Thoracic aorta (tissue), 2 donors: ENCODE measurements at regions not wholly inside any gene's neighbourhood (a gene's known extent, or its start where the extent isn't known, plus 50 kb on each side); places are given as distances from the start of the nearest gene placed in this dataset.

Experiments
- ATAC-seq: fragments of 150-250 bp; one replicate; pipeline ENCODE4 v1.8.0; 2017; ENCODE audit warnings: low read depth; ENCODE audit not compliant: insufficient number of reproducible peaks, low FRiP score
- DNase-seq: peaks from one replicate; pipeline ENCODE4 v3.0.0-alpha.2; 2020; ENCODE audit warnings: low spot score
- H3K27ac ChIP-seq, 2 donors: fragments of 200-600 bp; sonication (generic); 1 replicate in 1 of 2; 2 replicates in 1 of 2; pipeline ENCODE4 v1.5.1; 2016; ENCODE audit warnings: mild to moderate bottlenecking in 2 of 2, moderate library complexity in 2 of 2
- H3K27me3 ChIP-seq: fragments of 200-600 bp; sonication (generic); replicated peaks from 2 replicates; pipeline ENCODE4 v1.6.0; 2016; ENCODE audit warnings: mild to moderate bottlenecking; ENCODE audit not compliant: insufficient read depth
- H3K36me3 ChIP-seq: fragments of 200-600 bp; sonication (generic); one replicate; pipeline ENCODE4 v1.5.1; 2016
- H3K4me1 ChIP-seq, 2 donors: fragments of 200-600 bp; sonication (generic); 1 replicate in 1 of 2; 2 replicates in 1 of 2; pipeline versions ENCODE4 v1.5.1 to v1.6.0; 2016; ENCODE audit warnings: low read depth in 2 of 2, mild to moderate bottlenecking in 1 of 2; ENCODE audit not compliant: control insufficient read depth in 1 of 2
- H3K4me3 ChIP-seq: fragments of 200-600 bp; sonication (generic); 2 replicates; pipeline ENCODE4 v1.5.1; 2016; ENCODE audit warnings: mild to moderate bottlenecking
- H3K9me3 ChIP-seq: fragments of 200-600 bp; sonication (generic); 2 replicates; pipeline ENCODE4 v1.5.1; 2016
- TF ChIP-seq, protein P1 (sequence below): fragments of 200-600 bp; sonication (generic); IDR thresholded peaks from one replicate; pipeline ENCODE4 v1.5.1; 2019; ENCODE audit warnings: antibody characterized with exemption

DNA sequence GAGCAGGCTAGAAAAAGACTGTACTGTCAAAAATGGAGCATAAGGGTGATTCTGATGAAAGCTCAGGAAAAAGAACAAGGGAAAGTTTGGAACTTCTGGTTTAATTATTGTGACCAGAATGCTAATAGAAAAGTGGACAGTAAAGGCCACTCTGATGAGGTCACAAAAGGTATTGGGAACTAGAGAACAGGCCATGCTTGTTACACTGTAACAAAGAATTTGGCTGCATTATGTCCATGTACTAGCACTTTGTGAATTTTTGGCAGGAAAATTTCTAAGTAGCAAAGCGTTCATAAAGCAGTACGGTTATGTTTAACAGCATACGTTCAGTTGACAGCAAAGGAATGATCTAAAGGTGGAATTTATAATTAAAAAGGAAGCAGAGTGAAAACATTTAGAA is 418.6 kb downstream of the TRIB2 start:
- Histone ChIP-seq H3K4me3 (no peak overlapping the region), H3K27ac (no peak overlapping the region), H3K4me1 (no peaks in the 10 kb centered on the region), H3K27me3 (no peaks in the 10 kb centered on the region), H3K9me3 (no peaks in the 10 kb centered on the region), H3K36me3 (no peaks in the 10 kb centered on the region)
- TF ChIP-seq, protein P1, sequence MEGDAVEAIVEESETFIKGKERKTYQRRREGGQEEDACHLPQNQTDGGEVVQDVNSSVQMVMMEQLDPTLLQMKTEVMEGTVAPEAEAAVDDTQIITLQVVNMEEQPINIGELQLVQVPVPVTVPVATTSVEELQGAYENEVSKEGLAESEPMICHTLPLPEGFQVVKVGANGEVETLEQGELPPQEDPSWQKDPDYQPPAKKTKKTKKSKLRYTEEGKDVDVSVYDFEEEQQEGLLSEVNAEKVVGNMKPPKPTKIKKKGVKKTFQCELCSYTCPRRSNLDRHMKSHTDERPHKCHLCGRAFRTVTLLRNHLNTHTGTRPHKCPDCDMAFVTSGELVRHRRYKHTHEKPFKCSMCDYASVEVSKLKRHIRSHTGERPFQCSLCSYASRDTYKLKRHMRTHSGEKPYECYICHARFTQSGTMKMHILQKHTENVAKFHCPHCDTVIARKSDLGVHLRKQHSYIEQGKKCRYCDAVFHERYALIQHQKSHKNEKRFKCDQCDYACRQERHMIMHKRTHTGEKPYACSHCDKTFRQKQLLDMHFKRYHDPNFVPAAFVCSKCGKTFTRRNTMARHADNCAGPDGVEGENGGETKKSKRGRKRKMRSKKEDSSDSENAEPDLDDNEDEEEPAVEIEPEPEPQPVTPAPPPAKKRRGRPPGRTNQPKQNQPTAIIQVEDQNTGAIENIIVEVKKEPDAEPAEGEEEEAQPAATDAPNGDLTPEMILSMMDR, result no peak
- DNase-seq (no peak), ATAC-seq (no peak)

DNA sequence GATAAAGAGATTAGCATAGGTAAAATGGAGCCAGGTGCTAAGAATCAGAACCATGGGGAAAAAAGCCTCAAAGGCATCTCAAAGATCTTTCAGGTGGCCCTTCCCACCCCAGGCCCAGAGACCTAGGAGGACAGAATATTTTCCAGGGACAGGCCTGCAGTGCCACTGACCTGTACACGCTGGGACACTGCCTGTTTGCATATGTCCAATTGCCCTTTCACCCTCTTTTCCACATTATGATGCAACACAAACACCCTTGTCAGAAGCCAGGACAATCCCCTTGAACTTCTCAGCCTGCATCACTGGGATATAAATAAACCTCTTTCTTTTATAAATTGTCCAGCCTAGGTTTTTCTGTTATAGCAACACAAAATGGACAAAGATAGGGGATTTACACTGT is 419.1 kb downstream of the TRIB2 start:
- DNase-seq (no peak), ATAC-seq (no peak)
- Histone ChIP-seq H3K9me3 (no peaks in the 10 kb centered on the region), H3K27ac (no peak overlapping the region), H3K4me3 (no peak overlapping the region), H3K36me3 (no peaks in the 10 kb centered on the region), H3K27me3 (no peaks in the 10 kb centered on the region), H3K4me1 (no peaks in the 10 kb centered on the region)
- TF ChIP-seq, protein P1, result no peak

DNA sequence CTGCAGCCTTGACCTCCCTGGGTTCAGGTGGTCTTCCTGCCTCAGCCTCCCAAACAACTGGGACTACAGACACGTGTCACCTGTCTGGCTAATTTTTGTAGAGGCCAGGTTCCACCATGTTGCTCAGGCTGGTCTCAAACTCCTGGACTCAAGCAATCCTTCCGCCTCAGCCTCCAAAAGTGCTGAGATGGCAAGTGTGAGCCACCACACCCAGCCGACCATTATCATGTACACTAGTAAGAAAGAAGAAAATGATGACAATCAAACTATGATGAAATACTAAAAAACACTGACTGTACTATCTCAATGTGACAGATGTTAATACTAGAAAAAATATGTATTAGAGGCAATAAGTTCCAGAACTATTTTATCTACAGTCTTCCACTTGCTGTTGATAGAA is 420.9 kb downstream of the TRIB2 start:
- Histone ChIP-seq H3K4me3 (no peak overlapping the region), H3K27me3 (no peaks in the 10 kb centered on the region), H3K27ac (no peak overlapping the region), H3K36me3 (no peaks in the 10 kb centered on the region), H3K9me3 (no peaks in the 10 kb centered on the region), H3K4me1 (no peaks in the 10 kb centered on the region)
- ATAC-seq (no peak), DNase-seq (no peak)
- TF ChIP-seq, protein P1, result no peak

DNA sequence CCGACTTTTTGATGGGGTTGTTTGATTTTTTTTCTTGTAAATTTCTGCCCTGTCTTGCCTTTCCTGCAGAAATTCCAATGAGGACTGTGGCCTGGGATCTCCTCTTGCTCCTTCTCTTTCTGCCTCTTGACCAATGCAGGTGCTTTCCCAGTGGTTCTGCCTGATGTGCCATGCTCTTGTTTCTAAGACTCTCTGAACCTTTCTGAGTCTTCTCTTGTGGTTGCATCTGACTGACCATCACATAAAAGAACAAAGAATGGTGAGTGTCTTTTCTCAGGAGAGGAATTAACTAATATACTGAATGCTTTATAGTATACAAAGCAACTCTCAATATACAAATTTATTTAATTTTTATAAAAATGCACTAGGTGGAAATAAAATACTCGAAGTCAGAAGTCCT is 424.6 kb downstream of the TRIB2 start:
- H3K27ac ChIP-seq, result no peak overlapping the region
- DNase-seq, result no peak
- H3K36me3 ChIP-seq, result no peaks in the 10 kb centered on the region
- H3K9me3 ChIP-seq, result no peaks in the 10 kb centered on the region
- no peak overlapping the region for H3K4me3 ChIP-seq
- ATAC-seq, result no peak
- H3K27me3 ChIP-seq, result no peaks in the 10 kb centered on the region
- TF ChIP-seq, protein P1, result no peak
- no peaks in the 10 kb centered on the region for H3K4me1 ChIP-seq

DNA sequence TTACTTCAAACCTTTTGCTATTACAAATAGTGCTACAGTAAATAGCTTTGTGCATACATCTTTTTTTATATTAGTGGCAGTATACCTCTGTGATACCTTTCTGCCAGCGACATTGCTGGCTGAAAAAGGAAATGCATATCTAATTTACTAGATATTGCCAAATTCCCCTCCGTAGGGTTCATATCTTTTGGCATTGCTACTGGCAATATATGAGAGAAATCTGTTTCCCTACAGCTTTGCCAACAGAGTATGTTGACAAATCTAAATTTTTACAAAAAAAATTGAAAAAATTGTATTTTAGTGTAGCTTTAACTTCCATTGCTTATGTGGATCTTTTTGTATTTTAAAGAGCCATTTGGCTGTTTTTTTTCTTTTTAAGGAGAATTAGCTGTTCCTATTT is 426.7 kb downstream of the TRIB2 start:
- no peak for DNase-seq
- Histone ChIP-seq H3K4me1 (no peaks in the 10 kb centered on the region), H3K4me3 (no peak overlapping the region), H3K27me3 (no peaks in the 10 kb centered on the region), H3K9me3 (no peaks in the 10 kb centered on the region), H3K36me3 (no peaks in the 10 kb centered on the region), H3K27ac (no peak overlapping the region)
- TF ChIP-seq, protein P1, result no peak
- no peak for ATAC-seq
